A673 (cell line): ENCODE measurements at regions not wholly inside any gene's neighbourhood (a gene's known extent, or its start where the extent isn't known, plus 50 kb on each side); places are given as distances from the start of the nearest gene placed in this dataset.

Experiments
- BruUV-seq: library from RNA; stranded (reverse); fragments of 400-500 nt; replicated peaks from 2 replicates; lab custom pipeline; 2021; lab: Mats Ljungman, UMichigan
- CTCF ChIA-PET: fragments of 300-600 bp; sonication (Branson Sonifier 250); formaldehyde crosslinking; loops from one replicate; lab custom pipeline; 2022; ENCODE audit warnings: antibody characterized with exemption; lab: Charles Lee
- POLR2A ChIA-PET: fragments of 300-600 bp; sonication (Branson Sonifier 250); formaldehyde crosslinking; loops from one replicate; lab custom pipeline; 2022; ENCODE audit warnings: antibody characterized with exemption; ENCODE audit not compliant: low non-redundant PET; lab: Charles Lee
- DNase-seq: peaks from one replicate; pipeline ENCODE4 v3.0.0-alpha.2; 2015; ENCODE audit warnings: low spot score
- H3K27ac ChIP-seq: fragments of 200-600 bp; sonication (generic); 2 replicates; pipeline ENCODE4 v1.5.1; 2016; ENCODE audit warnings: mixed run types, low read depth, mild to moderate bottlenecking, mixed read lengths, antibody characterized with exemption, low read length; ENCODE audit not compliant: poor library complexity, severe bottlenecking
- H3K27me3 ChIP-seq: fragments of 200-600 bp; sonication (generic); replicated peaks from 2 replicates; pipeline ENCODE4 v1.6.1; 2017; ENCODE audit warnings: mixed run types, low read depth, mild to moderate bottlenecking, mixed read lengths, antibody characterized with exemption, low read length; ENCODE audit not compliant: insufficient read depth, poor library complexity
- H3K36me3 ChIP-seq: fragments of 200-600 bp; sonication (generic); 2 replicates; pipeline ENCODE4 v1.6.1; 2016; ENCODE audit warnings: mixed run types, mild to moderate bottlenecking, mixed read lengths, antibody characterized with exemption, low read length; ENCODE audit not compliant: insufficient read depth, poor library complexity, severe bottlenecking
- H3K4me1 ChIP-seq: fragments of 200-600 bp; sonication (generic); 2 replicates; pipeline ENCODE4 v1.6.1; 2017; ENCODE audit warnings: mixed run types, mild to moderate bottlenecking, mixed read lengths, antibody characterized with exemption, low read length; ENCODE audit not compliant: insufficient read depth, poor library complexity, severe bottlenecking
- H3K4me3 ChIP-seq: fragments of 200-600 bp; sonication (generic); 2 replicates; pipeline ENCODE4 v1.5.1; 2016; ENCODE audit warnings: low read depth, mixed run types, mild to moderate bottlenecking, mixed read lengths, low read length; ENCODE audit not compliant: poor library complexity, severe bottlenecking
- H3K9me3 ChIP-seq: fragments of 200-600 bp; sonication (generic); 2 replicates; pipeline ENCODE4 v1.6.1; 2016; ENCODE audit warnings: mixed run types, low read depth, mild to moderate bottlenecking, mixed read lengths, antibody characterized with exemption, low read length; ENCODE audit not compliant: poor library complexity, severe bottlenecking
- EZH2 ChIP-seq: fragments of 200-600 bp; sonication (generic); IDR thresholded peaks from 2 replicates; pipeline ENCODE4 v1.6.1; 2017; ENCODE audit warnings: borderline replicate concordance, low read depth, mild to moderate bottlenecking, mixed read lengths, antibody characterized with exemption, low read length; ENCODE audit not compliant: poor library complexity, severe bottlenecking
- intact Hi-C: fragments of 100-400 bp; cut with micrococcal nuclease; formaldehyde crosslinking; loops from one replicate; pipeline ENCODE4 v1.10.0; 2022; ENCODE audit not compliant: unreplicated experiment
- TF ChIP-seq, protein P1 (sequence below): fragments of 300-800, 200-600 bp; sonication (generic); conservative IDR thresholded peaks from 2 replicates; pipeline ENCODE4 v1.5.1; 2017; ENCODE audit warnings: low read depth, mild to moderate bottlenecking, antibody characterized with exemption, low read length, moderate library complexity, mixed read lengths

DNA sequence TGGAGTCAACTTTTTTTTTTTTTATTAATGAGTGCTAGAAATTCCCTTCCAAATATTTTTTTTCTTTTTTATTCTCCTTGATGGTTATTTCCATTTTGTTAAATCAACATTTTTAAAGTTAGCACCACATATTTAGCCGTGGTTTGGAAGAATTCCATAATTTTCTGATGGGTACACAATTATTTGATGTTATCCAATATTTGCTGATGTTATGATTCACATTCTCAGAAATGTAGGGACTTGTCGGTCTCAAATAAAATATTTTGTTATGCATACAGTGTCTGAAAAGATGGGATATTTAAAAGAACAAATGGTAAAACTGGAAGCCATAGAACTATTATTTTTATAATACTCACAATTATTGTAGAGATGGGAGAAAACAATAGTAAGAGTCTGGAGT is 911.5 kb upstream of the GBE1 start:
- no peaks in the 10 kb centered on the region for H3K36me3 ChIP-seq
- CTCF ChIA-PET = no interaction called here
- no peak overlapping the region for H3K27ac ChIP-seq
- no peaks in the 10 kb centered on the region for H3K9me3 ChIP-seq
- no peak for TF ChIP-seq EZH2
- TF ChIP-seq, protein P1, sequence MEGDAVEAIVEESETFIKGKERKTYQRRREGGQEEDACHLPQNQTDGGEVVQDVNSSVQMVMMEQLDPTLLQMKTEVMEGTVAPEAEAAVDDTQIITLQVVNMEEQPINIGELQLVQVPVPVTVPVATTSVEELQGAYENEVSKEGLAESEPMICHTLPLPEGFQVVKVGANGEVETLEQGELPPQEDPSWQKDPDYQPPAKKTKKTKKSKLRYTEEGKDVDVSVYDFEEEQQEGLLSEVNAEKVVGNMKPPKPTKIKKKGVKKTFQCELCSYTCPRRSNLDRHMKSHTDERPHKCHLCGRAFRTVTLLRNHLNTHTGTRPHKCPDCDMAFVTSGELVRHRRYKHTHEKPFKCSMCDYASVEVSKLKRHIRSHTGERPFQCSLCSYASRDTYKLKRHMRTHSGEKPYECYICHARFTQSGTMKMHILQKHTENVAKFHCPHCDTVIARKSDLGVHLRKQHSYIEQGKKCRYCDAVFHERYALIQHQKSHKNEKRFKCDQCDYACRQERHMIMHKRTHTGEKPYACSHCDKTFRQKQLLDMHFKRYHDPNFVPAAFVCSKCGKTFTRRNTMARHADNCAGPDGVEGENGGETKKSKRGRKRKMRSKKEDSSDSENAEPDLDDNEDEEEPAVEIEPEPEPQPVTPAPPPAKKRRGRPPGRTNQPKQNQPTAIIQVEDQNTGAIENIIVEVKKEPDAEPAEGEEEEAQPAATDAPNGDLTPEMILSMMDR = no peak
- no peaks in the 10 kb centered on the region for H3K27me3 ChIP-seq
- intact Hi-C loops = no loop called here
- no peaks in the 10 kb centered on the region for H3K4me1 ChIP-seq
- no TSS peak for BruUV-seq
- no peak overlapping the region for H3K4me3 ChIP-seq
- POLR2A ChIA-PET = no interaction called here
- no peak for DNase-seq

DNA sequence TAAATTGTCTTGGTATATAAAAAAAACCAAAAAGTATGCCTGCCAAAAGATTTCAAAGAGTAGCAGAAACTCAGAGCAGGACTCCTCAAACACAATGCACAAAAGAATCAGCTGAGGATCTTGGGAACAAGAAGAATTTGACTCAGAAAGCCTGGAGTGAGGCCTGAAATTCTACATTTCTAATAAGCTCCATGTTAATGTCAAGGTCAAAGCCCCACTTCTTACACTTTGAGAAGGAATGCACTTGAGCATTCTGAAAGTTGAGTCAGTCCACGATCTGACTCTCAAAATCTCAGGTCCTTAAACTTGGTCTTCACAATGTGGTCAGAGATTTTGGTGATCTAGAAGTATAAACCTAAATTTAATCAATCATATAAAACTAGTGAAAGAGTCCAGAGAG is 910.0 kb upstream of the GBE1 start:
- intact Hi-C loops = no loop called here
- no peaks in the 10 kb centered on the region for H3K27me3 ChIP-seq
- no peak for DNase-seq
- POLR2A ChIA-PET = no interaction called here
- H3K4me1 ChIP-seq = no peaks in the 10 kb centered on the region
- no TSS peak for BruUV-seq
- H3K27ac ChIP-seq = no peak overlapping the region
- no peak overlapping the region for H3K4me3 ChIP-seq
- CTCF ChIA-PET = no interaction called here
- TF ChIP-seq, protein P1 = no peak
- no peak for TF ChIP-seq EZH2
- no peaks in the 10 kb centered on the region for H3K9me3 ChIP-seq
- no peaks in the 10 kb centered on the region for H3K36me3 ChIP-seq

DNA sequence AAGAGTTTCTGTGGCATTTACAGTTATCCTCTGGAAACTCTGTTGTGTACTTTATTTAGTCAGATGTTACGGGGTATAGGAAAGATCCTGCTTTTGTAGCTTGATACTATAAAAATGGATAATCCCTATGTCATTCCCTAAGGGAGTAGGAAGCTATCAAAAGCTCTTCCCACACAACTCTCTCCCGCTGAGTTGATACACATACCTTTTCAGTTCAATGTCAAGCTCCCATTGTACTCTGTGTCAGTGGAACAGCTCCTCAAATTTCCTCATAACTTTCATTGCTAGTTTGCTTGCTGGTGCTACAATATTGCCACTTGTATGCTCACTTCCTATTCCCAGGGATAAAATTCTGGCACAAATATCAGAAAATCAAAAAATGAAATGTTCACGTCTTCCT is 893.3 kb upstream of the GBE1 start:
- no TSS peak for BruUV-seq
- POLR2A ChIA-PET = no interaction called here
- no peak for DNase-seq
- Histone ChIP-seq H3K4me3 (no peak overlapping the region), H3K36me3 (no peaks in the 10 kb centered on the region), H3K27ac (no peak overlapping the region), H3K27me3 (no peaks in the 10 kb centered on the region), H3K4me1 (no peaks in the 10 kb centered on the region), H3K9me3 (peaks cover 16% of the 10 kb centered on the region)
- CTCF ChIA-PET = no interaction called here
- no peak for TF ChIP-seq EZH2
- TF ChIP-seq, protein P1 = no peak
- intact Hi-C loops = no loop called here
